ENCODE measurements at regions not wholly inside any gene's neighbourhood (a gene's known extent, or its start where the extent isn't known, plus 50 kb on each side); places are given as distances from the start of the nearest gene placed in this dataset.
A peak's percentile ranks its signal among the peaks of the same experiment; 100 is the strongest.

DNA sequence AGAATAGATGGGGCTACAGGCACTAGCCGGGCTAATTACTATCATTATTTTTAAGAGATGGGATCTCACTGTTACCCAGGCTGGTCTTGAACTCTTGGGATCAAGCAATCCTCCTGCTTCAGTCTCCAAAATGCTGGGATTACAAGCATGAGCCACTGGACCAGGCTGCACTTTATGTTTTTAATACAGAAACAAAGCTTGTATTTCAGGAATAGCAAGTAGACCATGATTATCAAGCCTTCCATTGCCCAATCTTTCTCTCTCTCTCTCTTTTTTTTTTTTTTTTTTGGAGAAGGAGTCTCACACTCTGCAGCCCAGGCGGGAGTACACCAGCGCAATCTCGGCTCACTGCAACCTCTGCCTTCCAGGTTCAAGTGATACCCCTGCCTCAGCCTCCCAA lies 75.4 kb downstream of the MDH2 start:
- TF ChIP-seq, protein P1, sequence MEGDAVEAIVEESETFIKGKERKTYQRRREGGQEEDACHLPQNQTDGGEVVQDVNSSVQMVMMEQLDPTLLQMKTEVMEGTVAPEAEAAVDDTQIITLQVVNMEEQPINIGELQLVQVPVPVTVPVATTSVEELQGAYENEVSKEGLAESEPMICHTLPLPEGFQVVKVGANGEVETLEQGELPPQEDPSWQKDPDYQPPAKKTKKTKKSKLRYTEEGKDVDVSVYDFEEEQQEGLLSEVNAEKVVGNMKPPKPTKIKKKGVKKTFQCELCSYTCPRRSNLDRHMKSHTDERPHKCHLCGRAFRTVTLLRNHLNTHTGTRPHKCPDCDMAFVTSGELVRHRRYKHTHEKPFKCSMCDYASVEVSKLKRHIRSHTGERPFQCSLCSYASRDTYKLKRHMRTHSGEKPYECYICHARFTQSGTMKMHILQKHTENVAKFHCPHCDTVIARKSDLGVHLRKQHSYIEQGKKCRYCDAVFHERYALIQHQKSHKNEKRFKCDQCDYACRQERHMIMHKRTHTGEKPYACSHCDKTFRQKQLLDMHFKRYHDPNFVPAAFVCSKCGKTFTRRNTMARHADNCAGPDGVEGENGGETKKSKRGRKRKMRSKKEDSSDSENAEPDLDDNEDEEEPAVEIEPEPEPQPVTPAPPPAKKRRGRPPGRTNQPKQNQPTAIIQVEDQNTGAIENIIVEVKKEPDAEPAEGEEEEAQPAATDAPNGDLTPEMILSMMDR (IDR thresholded peaks at IDR 0.05) = no peak
- TF ChIP-seq POLR2A (IDR thresholded peaks at IDR 0.05) = no peak

DNA sequence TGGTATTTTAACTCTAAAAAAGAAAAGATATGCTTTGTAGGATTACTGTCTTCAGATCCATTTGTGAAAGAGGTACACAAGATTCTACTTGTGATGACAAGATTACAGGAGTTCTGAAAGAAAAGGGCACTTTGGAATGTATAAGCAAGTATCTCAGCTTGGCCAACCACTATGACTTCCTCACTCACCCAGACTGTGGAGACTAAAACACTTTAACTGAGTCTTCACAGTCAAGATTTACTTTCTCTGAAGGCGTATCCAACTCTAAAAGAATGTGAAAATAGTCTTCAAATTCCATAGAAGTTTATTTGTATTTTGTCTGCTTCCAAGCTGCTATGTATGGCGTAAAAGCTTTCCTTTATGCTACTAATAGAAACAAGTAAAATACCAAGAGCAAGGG lies 76.1 kb upstream of the SRRM3 start:
- intact Hi-C loops (cut with DNase I) = no loop called here
- no peaks in the 10 kb centered on the region for H3K36me3 ChIP-seq
- WGBS (ENCODE audit: insufficient coverage, low coverage, low lambda C conversion rate, missing lambda C conversion rate) = 95% methylated on average over 2 of the region's 2 CpGs
- peaks cover 0 to 24% (median 2%) of the 10 kb centered on the region in 4 donors for H3K4me1 ChIP-seq
- H3K9me3 ChIP-seq = no peaks in the 10 kb centered on the region
- no peak for DNase-seq
- no peak overlapping the region for H3K4me3 ChIP-seq
- no peak for TF ChIP-seq POLR2A (IDR thresholded peaks at IDR 0.05)
- ATAC-seq = no peak
- no peaks in the 10 kb centered on the region for H3K27me3 ChIP-seq
- no peak overlapping the region for H3K27ac ChIP-seq

More for the DNA sequence above, 75.4 kb downstream of the MDH2 start:
- H3K36me3 ChIP-seq = no peaks in the 10 kb centered on the region
- 95% methylated on average over 3 of the region's 4 CpGs for WGBS (ENCODE audit: insufficient coverage, low coverage, low lambda C conversion rate, missing lambda C conversion rate)
- intact Hi-C loops (cut with DNase I) = no loop called here
- H3K27ac ChIP-seq = no peak overlapping the region
- DNase-seq (no peak), ATAC-seq (no peak)
- no peaks in the 10 kb centered on the region for H3K27me3 ChIP-seq
- peaks cover 0 to 29% (median 5%) of the 10 kb centered on the region in 4 donors for H3K4me1 ChIP-seq
- no peaks in the 10 kb centered on the region for H3K9me3 ChIP-seq
- H3K4me3 ChIP-seq = no peak overlapping the region

DNA sequence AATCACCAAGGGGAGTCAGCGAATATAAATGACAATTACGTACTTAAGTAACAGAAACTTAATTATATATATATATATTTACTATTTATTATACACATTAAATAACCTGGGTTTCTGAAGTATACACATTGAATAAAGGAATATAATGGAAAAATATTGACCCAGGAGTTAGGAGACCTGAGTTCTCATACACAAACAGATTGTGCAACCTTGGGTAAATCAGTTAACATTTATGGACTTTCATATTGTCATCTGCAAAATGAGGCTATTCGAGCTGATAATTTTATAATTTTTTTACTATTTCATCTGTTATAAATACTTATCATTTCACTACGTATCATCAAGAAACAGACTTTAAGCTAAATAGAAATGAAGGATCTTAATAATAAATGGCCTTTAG lies 75.1 kb upstream of the SRRM3 start:
- Histone ChIP-seq H3K9me3 (no peaks in the 10 kb centered on the region), H3K4me1 (peaks cover 0 to 22% (median 2%) of the 10 kb centered on the region in 4 donors), H3K4me3 (no peak overlapping the region), H3K36me3 (no peaks in the 10 kb centered on the region), H3K27ac (peak overlapping the region in 2 of 3 donors; percentile 11 to 24), H3K27me3 (no peaks in the 10 kb centered on the region)
- intact Hi-C loops (cut with DNase I) = no loop called here
- WGBS (ENCODE audit: insufficient coverage, low coverage, low lambda C conversion rate, missing lambda C conversion rate) = 54% methylated on average over 4 of the region's 4 CpGs
- DNase-seq (no peak), ATAC-seq (peak; percentile 37 to 70 (median 59))
- TF ChIP-seq POLR2A (IDR thresholded peaks at IDR 0.05) = no peak
- TF ChIP-seq, protein P1 (IDR thresholded peaks at IDR 0.05) = no peak

GRCh38 chr7:76129366-76129765 lies 72.3 kb upstream of the SRRM3 start:
- DNase-seq (no peak), ATAC-seq (no peak)
- Histone ChIP-seq H3K27ac (no peak overlapping the region), H3K36me3 (no peaks in the 10 kb centered on the region), H3K4me3 (no peak overlapping the region), H3K4me1 (peaks cover 0 to 15% (median 2%) of the 10 kb centered on the region in 4 donors), H3K9me3 (no peaks in the 10 kb centered on the region), H3K27me3 (no peaks in the 10 kb centered on the region)
- 87% methylated on average over 4 of the region's 5 CpGs for WGBS (ENCODE audit: insufficient coverage, low coverage, low lambda C conversion rate, missing lambda C conversion rate)
- intact Hi-C loops (cut with DNase I) = no loop called here
- TF ChIP-seq, protein P1 (IDR thresholded peaks at IDR 0.05) = no peak
- no peak for TF ChIP-seq POLR2A (IDR thresholded peaks at IDR 0.05)

GRCh38 chr7:76129836-76130235 lies 71.9 kb upstream of the SRRM3 start:
- H3K27ac ChIP-seq = no peak overlapping the region
- no peak overlapping the region for H3K4me3 ChIP-seq
- no peaks in the 10 kb centered on the region for H3K9me3 ChIP-seq
- no peaks in the 10 kb centered on the region for H3K36me3 ChIP-seq
- H3K4me1 ChIP-seq = peaks cover 0 to 15% (median 2%) of the 10 kb centered on the region in 4 donors
- 88% methylated on average over 8 of the region's 8 CpGs for WGBS (ENCODE audit: insufficient coverage, low coverage, low lambda C conversion rate, missing lambda C conversion rate)
- DNase-seq (no peak), ATAC-seq (no peak)
- H3K27me3 ChIP-seq = no peaks in the 10 kb centered on the region
- intact Hi-C loops (cut with DNase I) = no loop called here
- TF ChIP-seq POLR2A (IDR thresholded peaks at IDR 0.05) = no peak
- TF ChIP-seq, protein P1 (IDR thresholded peaks at IDR 0.05) = no peak
